IPS-NIHi11 (cell line): ENCODE measurements at regions not wholly inside any gene's neighbourhood (a gene's known extent, or its start where the extent isn't known, plus 50 kb on each side); places are given as distances from the start of the nearest gene placed in this dataset.
A peak's percentile ranks its signal among the peaks of the same experiment; 100 is the strongest.
"Not testable (repeated sequence)": the region's sequence is repeated elsewhere in the genome, so short reads cannot be mapped to it uniquely, and the experiment has no call there.

ENCODE experiments used
- DNase-seq: peaks from one replicate; pipeline ENCODE4 v3.0.0; 2012; ENCODE audit warnings: mixed read lengths, low spot score

DNA sequence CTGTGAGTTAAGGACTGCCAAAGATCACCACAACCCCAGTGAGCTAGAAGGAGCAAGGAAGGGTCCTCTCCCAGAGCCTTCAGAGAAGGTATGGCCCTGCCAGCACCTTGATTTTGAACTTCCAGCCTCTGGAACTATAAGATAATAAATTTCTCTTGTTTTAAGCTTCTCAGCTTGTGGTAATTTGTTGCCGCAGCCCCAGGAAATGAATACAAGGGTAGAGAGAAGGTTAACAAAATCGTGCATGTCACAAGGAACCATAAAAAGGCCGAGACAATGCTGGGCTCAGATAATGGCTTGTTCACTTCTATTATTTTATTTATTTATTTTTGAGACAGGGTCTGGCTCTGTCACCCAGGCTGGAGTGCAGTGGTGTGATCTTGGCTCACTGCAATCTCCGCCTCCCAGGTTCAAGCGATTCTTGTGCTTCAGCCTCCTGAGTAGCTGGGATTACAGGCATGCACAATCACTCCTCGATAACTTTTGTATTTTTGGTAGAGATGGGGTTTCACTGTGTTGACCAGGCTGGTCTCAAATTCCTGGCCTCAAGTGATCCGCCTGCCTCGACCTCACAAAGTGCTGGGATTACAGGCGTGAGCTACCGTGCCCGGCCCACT is 71.5 kb downstream of the WSB1 start:
- not testable (repeated sequence) for DNase-seq

DNA sequence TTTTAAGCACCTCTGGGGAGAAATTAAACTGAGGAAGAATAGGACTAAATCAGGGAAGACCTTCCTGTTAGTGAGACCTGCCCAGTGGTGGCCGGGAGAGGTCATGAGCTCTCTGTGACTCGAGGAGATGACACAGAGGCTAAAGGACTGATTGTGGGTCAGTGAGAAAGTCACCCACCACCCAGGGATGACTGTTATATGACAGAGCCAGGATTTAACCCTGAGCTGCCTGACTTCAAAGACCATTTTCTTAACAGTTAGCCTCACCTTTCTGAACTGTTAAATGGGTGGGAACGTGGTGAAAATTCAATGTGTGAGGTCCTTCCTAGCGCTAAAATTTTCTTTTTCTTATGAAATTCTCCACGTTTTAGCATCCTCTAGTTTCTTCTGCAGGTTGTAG is 72.5 kb downstream of the WSB1 start:
- DNase-seq = no peak

DNA sequence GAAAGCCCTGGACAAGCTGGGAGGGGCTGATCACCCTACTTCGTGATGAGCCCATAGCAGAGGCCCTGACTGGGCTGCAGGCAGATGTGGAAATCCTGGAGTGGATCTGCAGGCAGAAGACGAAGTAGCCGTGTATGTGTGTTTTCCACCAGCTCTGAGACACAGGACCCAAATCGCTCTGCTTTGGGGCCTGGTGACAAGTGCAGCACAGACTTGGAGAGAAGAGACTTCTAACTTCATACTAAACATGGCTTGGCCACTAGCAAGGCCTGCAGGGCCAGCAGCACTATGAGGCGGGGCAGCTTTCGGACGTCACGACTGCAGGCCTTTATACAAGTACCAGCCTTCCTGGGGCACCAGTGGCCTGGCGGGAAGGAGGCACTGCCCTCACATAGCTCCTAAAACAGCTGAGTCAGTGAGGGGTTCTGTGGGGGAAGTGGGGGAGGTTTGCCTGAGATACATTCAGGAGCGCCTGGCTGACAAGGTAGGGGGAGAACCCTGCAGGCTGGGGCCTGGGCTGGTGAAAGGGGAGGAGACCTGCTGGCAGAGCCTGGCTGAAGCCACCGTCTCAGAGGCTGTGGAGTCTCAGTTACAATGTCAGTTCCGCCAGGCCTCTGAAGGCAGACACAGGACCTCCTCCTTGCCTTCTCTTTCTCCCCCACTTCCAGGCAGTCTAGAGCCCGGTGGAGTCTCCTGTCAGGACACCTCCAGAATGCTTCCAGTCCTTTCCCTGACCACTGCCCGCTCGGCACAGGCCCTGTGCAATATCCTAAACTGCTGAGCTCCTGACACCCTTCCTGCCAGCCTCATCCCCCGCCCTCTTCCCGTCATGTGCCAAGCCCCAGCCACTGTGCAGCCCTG is 73.4 kb downstream of the WSB1 start:
- no peak for DNase-seq

DNA sequence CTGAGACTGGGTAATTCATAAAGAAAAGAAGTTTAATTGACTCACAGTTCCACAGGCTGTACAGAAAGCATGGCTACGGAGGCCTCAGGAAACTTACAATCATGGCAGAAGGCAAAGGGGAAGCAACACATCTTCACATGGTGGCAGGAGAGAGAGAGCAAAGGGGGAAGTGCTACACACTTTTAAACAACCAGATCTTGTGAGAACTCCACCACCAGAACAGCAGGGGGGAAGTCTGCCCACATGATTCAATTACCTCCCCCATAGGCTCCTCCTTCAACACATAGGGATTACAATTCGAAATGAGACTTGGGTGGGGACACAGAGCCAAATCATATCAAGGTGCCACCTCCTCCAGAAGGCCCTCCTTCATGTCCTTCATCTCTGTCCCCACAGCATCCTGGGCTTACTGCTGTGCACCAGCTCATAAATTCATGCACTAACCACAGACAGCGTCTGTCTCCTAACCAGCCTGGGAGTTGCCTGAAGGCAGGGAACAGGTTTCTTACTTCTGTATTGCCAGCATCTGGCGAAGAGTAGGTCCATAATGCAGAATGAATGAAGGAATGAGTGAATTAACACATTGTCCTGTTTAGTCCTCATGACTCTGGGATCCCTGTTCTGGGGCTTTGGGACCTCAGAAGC is 74.4 kb downstream of the WSB1 start:
- DNase-seq = no peak

DNA sequence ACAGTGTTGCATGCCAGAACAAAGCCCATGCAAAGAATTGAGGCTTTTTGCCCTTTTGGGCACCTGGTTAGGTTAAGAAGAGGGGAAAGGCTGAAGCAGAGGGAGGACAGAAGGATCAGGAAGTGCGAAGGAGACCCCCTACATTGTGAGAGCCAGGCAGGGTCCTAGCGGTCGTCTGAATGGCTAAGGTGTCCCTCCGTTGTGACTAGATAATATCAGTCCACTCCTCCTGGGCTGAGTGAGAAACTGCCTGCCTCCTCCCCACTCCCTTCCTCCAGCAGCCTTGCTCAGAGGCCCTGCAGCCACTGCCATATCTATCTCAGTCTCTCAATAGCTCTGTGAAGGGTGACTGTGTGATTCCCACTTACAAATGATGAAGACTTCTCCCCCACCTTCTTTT is 75.1 kb downstream of the WSB1 start:
- DNase-seq = no peak

GRCh38 chr17:27370776-27371175 is 76.9 kb downstream of the WSB1 start:
- DNase-seq = no peak

- not testable (repeated sequence) for DNase-seq
Observed at GRCh38 chr17:27373695-27374094, 79.8 kb downstream of the WSB1 start.

- no peak for DNase-seq
Observed at GRCh38 chr17:27376637-27377547, 79.4 kb upstream of the KSR1 start.

DNA sequence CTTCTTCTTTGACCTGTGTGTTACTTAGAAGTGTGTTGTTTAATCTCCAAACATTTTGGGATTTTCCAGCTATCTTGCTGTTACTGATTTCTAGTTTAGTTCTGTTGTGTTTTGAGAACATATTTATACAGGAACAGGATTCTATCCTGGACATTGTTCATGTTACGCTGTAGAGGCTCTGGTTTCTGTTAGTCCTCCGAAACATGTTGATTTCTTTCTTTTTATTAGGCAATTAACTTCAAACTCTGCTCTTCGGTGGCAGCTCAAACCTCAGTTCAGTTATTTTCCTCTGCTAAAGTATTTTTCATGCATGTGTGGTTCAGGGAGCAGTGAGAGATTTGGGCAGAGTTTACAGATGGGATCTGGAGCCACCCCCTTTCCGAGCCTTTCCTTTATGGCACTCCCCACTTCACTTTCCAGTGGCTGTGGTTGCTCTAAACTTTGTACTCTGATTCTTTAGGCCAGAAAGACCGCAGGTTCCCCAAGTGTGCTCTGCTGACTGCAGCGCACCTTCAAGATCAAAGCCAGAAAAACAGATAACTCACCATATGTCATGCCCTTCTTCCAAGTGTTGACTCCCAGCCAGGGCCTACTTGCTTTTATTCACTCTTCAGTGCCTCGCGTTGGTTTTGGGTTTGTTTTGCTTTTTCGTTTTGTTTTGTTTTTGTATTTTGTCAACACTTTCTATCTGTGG is 77.6 kb upstream of the KSR1 start:
- DNase-seq = no peak

DNA sequence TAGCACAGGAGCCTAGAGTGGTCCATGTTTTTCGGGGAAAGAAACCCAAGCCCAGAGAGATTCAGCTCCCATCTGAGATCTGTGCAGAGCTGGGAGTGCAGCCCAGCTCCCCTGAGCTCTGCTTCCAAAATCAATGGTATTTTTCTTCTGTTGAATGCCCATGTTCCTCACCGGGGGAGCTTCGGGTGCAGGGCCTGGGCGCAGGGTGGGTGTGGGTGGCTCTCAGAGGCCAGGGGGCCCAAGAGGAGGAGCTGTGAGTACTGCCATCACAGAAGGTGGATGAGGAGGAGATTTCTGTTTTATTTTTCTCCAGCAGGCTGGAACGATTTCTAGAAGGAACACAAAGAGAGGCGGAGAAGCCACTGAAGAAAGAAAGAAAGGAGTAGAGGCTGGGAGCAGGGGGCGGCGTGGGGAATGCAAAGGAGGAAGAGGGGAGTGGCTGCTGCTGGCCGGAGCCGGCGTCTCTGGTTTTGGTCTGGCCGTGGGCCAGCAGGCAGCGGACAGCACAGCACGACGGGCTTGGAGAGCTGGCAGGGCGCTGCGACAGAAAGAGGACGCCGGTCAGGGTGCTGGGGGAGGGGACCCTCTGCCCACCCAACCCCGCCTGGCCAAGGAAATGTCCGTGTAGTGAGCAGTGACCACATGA is 76.2 kb upstream of the KSR1 start:
- DNase-seq = peak; percentile 58

GRCh38 chr17:27380551-27380950 is 75.7 kb upstream of the KSR1 start:
- no peak for DNase-seq

- peak; percentile 94 for DNase-seq
Observed at GRCh38 chr17:27381007-27381501, 75.2 kb upstream of the KSR1 start.

GRCh38 chr17:27382025-27382424 is 74.2 kb upstream of the KSR1 start:
- no peak for DNase-seq

DNA sequence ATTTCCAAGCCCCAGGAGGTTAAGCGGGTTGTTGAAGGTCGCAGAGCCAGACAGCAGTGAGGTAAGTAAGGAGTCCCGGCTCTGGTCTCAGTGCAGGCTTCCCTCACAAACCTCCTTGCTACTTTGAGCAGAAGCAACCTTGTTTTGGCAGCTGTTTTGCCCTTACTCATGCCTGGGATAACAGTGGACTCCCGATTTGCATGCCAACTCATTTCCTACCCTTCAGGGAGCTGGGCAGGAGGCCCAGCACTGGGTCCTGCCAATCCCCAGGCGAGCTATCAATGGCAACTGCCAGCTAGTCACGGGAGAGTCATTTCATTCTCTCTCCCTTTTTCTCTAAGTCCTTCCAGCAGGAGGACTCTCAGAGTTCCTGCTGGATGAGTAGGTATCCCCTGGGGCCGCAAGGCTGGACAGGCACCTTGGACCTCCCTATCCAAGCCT is 72.0 kb upstream of the KSR1 start:
- DNase-seq = peak; percentile 35

GRCh38 chr17:27384726-27385125 is 71.5 kb upstream of the KSR1 start:
- DNase-seq = no peak

DNA sequence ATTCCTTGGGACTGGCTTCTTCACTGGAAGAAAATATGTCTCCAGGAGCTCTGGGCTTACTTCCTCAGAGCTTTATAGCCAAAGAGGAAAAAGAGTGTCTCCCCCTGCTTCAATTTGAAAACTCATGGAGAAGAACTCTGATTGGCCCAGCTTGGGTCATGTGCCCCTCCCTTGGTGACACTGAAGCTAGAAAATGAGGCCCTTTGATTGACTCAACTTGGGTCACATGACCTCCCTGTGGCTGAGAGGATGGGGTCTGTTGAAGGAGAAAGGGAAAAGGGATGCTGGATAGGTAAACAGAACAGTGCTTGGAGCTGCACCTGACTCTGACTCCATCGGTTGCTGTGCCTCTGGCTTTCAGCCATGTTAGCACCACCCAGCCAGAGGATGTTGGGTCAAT is 70.6 kb upstream of the KSR1 start:
- no peak for DNase-seq

- DNase-seq = no peak
Observed at GRCh38 chr17:27386206-27387075, 69.8 kb upstream of the KSR1 start.

DNA sequence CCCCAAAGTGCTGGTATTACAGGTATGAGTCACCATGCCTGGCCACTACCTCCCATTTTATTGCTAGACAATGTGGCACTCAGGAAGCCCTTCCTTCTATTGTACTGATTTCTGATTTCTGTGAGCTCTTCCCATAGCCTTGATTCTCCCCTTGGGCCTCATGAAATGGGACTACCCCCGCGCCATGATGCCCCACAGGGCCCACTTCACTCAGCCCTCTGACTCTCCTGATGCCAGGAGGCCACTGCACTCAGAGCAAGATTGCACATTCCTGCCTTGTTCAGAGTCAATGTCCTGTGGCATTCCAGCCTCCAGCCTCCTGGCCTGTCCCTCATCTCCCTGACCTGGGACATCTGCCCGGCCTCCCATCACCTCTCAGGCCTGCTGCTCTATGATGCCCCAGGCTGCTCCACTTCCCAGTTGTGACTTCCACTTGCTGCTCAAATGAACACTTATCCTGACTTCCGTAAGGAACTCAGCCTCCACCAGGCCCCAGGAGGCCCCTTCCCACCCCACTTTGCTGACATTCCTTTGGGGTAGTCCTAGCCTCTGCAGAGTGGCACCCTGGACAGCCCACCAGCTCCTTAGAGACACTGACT is 66.6 kb upstream of the KSR1 start:
- DNase-seq = no peak

GRCh38 chr17:27390540-27390939 is 65.7 kb upstream of the KSR1 start:
- DNase-seq = no peak
